Activated CD8-positive, alpha-beta T cell treated with anti-CD3 and anti-CD28 coated beads for 36 hours (primary cell): ENCODE measurements at regions not wholly inside any gene's neighbourhood (a gene's known extent, or its start where the extent isn't known, plus 50 kb on each side); places are given as distances from the start of the nearest gene placed in this dataset.

Experiments used
- ATAC-seq: fragments of 200-7000 bp; cut with Tn5 transposase; one replicate; pipeline ENCODE4 v1.10.0; 2021; ENCODE audit warnings: mild to moderate bottlenecking, moderate library complexity
- CTCF ChIA-PET: fragments of 350-600 bp; sonication (Branson Sonifier 250); formaldehyde crosslinking; loops from one replicate; lab custom pipeline; 2021; ENCODE audit warnings: antibody characterized with exemption; lab: Charles Lee
- POLR2A ChIA-PET: fragments of 350-600 bp; sonication (Branson Sonifier 250); formaldehyde crosslinking; loops from one replicate; lab custom pipeline; 2021; ENCODE audit warnings: antibody characterized with exemption; lab: Charles Lee
- DNase-seq: peaks from one replicate; pipeline ENCODE4 v3.0.0-alpha.2; 2020
- H3K27ac Mint-ChIP-seq: one replicate; pipeline ENCODE4 v1.8.0; 2021; ENCODE audit warnings: mild to moderate bottlenecking, mixed read lengths
- H3K27me3 Mint-ChIP-seq: one replicate; pipeline ENCODE4 v1.8.0; 2021; ENCODE audit warnings: mixed read lengths
- H3K36me3 Mint-ChIP-seq: one replicate; pipeline ENCODE4 v1.8.0; 2021; ENCODE audit warnings: low read depth, mixed read lengths
- H3K4me1 Mint-ChIP-seq: one replicate; pipeline ENCODE4 v1.8.0; 2021; ENCODE audit warnings: low read depth, mixed read lengths
- H3K4me3 Mint-ChIP-seq: one replicate; pipeline ENCODE4 v1.8.0; 2021; ENCODE audit warnings: mild to moderate bottlenecking, moderate library complexity, mixed read lengths
- H3K9me3 Mint-ChIP-seq: one replicate; pipeline ENCODE4 v1.8.0; 2021; ENCODE audit warnings: mixed read lengths
- intact Hi-C: fragments of 100-400 bp; cut with micrococcal nuclease; formaldehyde crosslinking; loops from one replicate; pipeline ENCODE4 v1.10.0; 2022
- TF ChIP-seq, protein P1 (sequence below): fragments of 200-600 bp; IDR thresholded peaks from one replicate; pipeline ENCODE4 v1.8.0; 2022; ENCODE audit warnings: antibody characterized with exemption, mild to moderate bottlenecking

DNA sequence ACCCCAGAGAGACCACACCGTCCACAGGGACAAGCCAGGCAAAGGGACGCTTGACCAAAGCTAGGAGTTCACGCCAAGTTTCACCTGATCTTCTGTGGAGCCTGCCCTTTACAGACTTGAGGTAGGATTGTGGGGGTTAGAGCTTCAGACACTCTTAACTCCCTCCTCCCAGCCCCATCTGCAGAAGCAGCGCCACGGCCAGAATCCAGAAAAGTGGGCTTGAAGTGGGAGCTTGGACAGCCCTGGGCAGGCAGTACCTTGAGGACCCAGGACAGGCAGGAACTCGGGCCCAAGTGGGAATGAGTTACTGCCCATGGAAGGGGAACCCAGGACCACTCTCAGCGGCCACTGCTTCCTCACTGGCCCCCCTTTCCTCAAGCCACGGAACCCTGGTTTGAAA, 695.9 kb downstream of the TBC1D22A start:
- CTCF ChIA-PET = no interaction called here
- DNase-seq (no peak), ATAC-seq (no peak)
- TF ChIP-seq, protein P1, sequence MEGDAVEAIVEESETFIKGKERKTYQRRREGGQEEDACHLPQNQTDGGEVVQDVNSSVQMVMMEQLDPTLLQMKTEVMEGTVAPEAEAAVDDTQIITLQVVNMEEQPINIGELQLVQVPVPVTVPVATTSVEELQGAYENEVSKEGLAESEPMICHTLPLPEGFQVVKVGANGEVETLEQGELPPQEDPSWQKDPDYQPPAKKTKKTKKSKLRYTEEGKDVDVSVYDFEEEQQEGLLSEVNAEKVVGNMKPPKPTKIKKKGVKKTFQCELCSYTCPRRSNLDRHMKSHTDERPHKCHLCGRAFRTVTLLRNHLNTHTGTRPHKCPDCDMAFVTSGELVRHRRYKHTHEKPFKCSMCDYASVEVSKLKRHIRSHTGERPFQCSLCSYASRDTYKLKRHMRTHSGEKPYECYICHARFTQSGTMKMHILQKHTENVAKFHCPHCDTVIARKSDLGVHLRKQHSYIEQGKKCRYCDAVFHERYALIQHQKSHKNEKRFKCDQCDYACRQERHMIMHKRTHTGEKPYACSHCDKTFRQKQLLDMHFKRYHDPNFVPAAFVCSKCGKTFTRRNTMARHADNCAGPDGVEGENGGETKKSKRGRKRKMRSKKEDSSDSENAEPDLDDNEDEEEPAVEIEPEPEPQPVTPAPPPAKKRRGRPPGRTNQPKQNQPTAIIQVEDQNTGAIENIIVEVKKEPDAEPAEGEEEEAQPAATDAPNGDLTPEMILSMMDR = no peak
- Mint-ChIP-seq H3K36me3 (no peaks in the 10 kb centered on the region), H3K9me3 (peaks cover 8% of the 10 kb centered on the region), H3K4me3 (no peak overlapping the region), H3K27me3 (no peaks in the 10 kb centered on the region), H3K27ac (no peak overlapping the region), H3K4me1 (no peaks in the 10 kb centered on the region)
- intact Hi-C loops = no loop called here
- POLR2A ChIA-PET = no interaction called here

DNA sequence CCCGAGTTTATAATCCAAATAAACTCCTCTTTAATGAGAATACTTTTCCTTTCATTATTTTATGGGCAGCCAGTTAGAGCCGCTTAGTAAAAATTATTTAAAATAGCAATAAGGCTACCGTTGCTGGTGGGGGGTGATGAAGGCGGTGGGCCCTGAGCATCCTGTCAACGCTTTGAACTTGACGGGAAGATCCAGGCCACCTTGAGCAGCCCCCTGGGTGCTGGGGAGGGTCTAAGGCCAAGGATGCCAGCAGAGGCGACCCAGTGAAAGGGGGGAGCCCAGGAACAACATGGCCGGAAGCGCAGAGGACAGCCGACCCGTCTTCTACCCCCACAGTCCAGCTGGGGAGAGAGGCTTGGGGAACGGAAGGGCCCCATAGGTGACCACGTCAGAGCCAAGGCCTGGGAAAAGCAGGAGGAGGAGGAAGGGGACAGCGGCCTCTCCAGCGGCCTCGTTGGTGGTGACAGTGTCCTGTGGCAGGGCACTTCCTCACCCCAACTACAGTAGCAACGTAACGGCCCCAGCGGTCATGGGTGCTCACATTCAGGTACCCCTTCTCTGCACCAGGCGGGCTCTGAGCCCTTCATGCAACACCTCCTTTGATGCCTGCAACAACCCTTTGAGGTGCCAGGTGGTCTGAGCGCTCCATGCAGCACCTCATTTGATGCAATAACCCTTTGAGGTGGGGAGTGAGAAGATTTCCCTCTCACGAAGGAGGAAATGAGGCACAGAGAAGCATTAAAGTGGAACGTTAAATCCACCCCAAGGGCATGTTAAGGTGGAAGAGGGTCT, 695.3 kb downstream of the TBC1D22A start:
- no peaks in the 10 kb centered on the region for H3K36me3 Mint-ChIP-seq
- TF ChIP-seq, protein P1 = no peak
- CTCF ChIA-PET = no interaction called here
- H3K27ac Mint-ChIP-seq = no peak overlapping the region
- ATAC-seq (no peak), DNase-seq (no peak)
- H3K4me1 Mint-ChIP-seq = no peaks in the 10 kb centered on the region
- no peak overlapping the region for H3K4me3 Mint-ChIP-seq
- POLR2A ChIA-PET = no interaction called here
- intact Hi-C loops = no loop called here
- H3K27me3 Mint-ChIP-seq = no peaks in the 10 kb centered on the region
- peaks cover 8% of the 10 kb centered on the region for H3K9me3 Mint-ChIP-seq

DNA sequence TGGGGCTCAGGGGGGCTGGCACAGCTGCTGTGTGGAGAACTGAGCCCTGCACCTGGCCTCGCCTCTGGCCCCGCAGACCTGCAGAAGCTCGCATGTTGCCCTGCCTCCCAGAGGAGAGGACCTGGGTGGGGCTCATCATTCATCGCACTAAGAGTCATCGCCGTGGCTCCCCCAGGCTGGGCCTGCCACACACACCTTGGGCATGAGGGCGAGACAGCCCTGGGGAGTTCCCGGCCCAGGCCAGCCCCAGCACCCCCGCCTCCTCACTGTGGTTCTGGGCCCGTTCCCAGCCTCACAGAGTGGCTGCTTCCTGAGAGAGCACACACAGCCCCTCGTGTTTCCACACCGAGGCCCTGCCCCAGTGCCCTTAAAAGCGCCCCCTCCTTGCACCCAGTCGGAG, 694.6 kb downstream of the TBC1D22A start:
- TF ChIP-seq, protein P1 = no peak
- Mint-ChIP-seq H3K27me3 (no peaks in the 10 kb centered on the region), H3K9me3 (peaks cover 8% of the 10 kb centered on the region), H3K27ac (no peak overlapping the region), H3K4me3 (no peak overlapping the region), H3K4me1 (no peaks in the 10 kb centered on the region), H3K36me3 (no peaks in the 10 kb centered on the region)
- ATAC-seq = no peak
- intact Hi-C loops = no loop called here
- DNase-seq = no peak
- ChIA-PET CTCF (no interaction called here), POLR2A (no interaction called here)

DNA sequence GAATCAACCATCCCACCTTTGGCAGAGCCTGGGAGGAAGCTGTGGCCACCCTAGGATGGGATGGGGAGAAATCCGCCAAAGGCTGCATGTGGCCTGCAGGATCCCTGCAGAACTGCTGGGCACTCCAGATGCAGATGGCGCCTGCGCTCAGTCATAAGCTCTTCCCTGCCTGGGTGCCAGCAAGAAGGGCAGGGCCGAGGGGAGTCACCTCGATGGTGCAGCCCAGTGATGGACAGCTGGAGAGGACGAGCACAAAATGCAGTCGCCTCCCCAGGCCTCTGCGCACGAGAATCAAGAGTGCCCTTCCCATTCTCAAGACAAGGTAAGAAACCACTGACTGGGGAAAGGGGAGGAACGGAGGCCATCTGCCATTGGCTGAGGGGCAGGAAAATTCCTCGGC, 693.6 kb downstream of the TBC1D22A start:
- H3K4me1 Mint-ChIP-seq = no peaks in the 10 kb centered on the region
- intact Hi-C loops = no loop called here
- H3K27me3 Mint-ChIP-seq = no peaks in the 10 kb centered on the region
- no peak overlapping the region for H3K4me3 Mint-ChIP-seq
- TF ChIP-seq, protein P1 = no peak
- no peak overlapping the region for H3K27ac Mint-ChIP-seq
- H3K9me3 Mint-ChIP-seq = peaks cover 8% of the 10 kb centered on the region
- ChIA-PET POLR2A (no interaction called here), CTCF (no interaction called here)
- no peak for ATAC-seq
- no peaks in the 10 kb centered on the region for H3K36me3 Mint-ChIP-seq
- DNase-seq = no peak

DNA sequence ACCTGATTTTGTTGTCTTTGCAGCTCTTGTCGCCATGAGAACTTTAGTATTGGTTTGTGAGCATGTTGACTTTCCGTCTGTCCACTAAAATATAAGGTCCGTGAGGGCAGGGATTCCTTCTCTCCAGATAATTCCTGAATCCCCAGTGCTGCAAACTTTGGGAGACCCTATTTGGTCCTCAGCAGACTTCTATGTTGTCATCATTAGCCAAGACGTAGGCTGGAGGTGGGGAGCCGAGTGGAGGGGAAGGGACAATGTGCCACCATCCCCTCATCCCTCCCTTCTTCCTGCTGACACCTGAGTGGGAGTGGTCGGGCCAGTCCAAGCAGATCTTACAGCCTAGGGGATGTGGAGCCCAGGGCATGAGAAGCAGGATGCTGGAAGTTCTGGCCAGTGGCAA, 690.6 kb downstream of the TBC1D22A start:
- Mint-ChIP-seq H3K9me3 (peaks cover 8% of the 10 kb centered on the region), H3K4me3 (no peak overlapping the region), H3K4me1 (no peaks in the 10 kb centered on the region), H3K27me3 (no peaks in the 10 kb centered on the region), H3K36me3 (no peaks in the 10 kb centered on the region), H3K27ac (no peak overlapping the region)
- intact Hi-C loops = no loop called here
- TF ChIP-seq, protein P1 = no peak
- POLR2A ChIA-PET = no interaction called here
- DNase-seq (no peak), ATAC-seq (no peak)
- CTCF ChIA-PET = no interaction called here
